ENCODE measurements at regions not wholly inside any gene's neighbourhood (a gene's known extent, or its start where the extent isn't known, plus 50 kb on each side); places are given as distances from the start of the nearest gene placed in this dataset.

GRCh38 chr11:97202613-97203292 lies 812.9 kb downstream of the JRKL start:
- DNase-seq (ENCODE audit: extremely low read depth, low read depth) = no peak
- TF ChIP-seq CTCF (IDR thresholded peaks at IDR 0.05; ENCODE audit: low read depth, low read length) = no peak

GRCh38 chr11:97218011-97218410 lies 828.2 kb downstream of the JRKL start:
- no peak for DNase-seq (ENCODE audit: extremely low read depth, low read depth)
- TF ChIP-seq CTCF (IDR thresholded peaks at IDR 0.05; ENCODE audit: low read depth, low read length) = no peak

GRCh38 chr11:97223647-97224046 lies 833.8 kb downstream of the JRKL start:
- TF ChIP-seq CTCF (IDR thresholded peaks at IDR 0.05; ENCODE audit: low read depth, low read length) = no peak

GRCh38 chr11:97224396-97224795 lies 834.6 kb downstream of the JRKL start:
- TF ChIP-seq CTCF (IDR thresholded peaks at IDR 0.05; ENCODE audit: low read depth, low read length) = no peak
- DNase-seq (ENCODE audit: extremely low read depth, low read depth) = no peak

More at GRCh38 chr11:97223647-97224046, 833.8 kb downstream of the JRKL start:
- no peak for DNase-seq (ENCODE audit: extremely low read depth, low read depth)

GRCh38 chr11:97225794-97226193 lies 836.0 kb downstream of the JRKL start:
- no peak for DNase-seq (ENCODE audit: extremely low read depth, low read depth)
- no peak for TF ChIP-seq CTCF (IDR thresholded peaks at IDR 0.05; ENCODE audit: low read depth, low read length)

GRCh38 chr11:97229936-97230335 lies 840.1 kb downstream of the JRKL start:
- no peak for TF ChIP-seq CTCF (IDR thresholded peaks at IDR 0.05; ENCODE audit: low read depth, low read length)
- no peak for DNase-seq (ENCODE audit: extremely low read depth, low read depth)

GRCh38 chr11:97231231-97231630 lies 841.4 kb downstream of the JRKL start:
- no peak for DNase-seq (ENCODE audit: extremely low read depth, low read depth)
- TF ChIP-seq CTCF (IDR thresholded peaks at IDR 0.05; ENCODE audit: low read depth, low read length) = no peak

All from AG09319 (cell line).